HG02973 (cell line): ENCODE measurements at regions not wholly inside any gene's neighbourhood (a gene's known extent, or its start where the extent isn't known, plus 50 kb on each side); places are given as distances from the start of the nearest gene placed in this dataset.

Source experiments
- ATAC-seq: cut with Tn5 transposase; IDR thresholded peaks from one replicate; pipeline ENCODE4 v1.9.1; 2021; ENCODE audit warnings: moderate library complexity; ENCODE audit not compliant: unreplicated experiment

GRCh38 chr5:171647043-171647903, 138.3 kb upstream of the SMIM23 start:
- ATAC-seq, result no peak

GRCh38 chr5:171647904-171648260, 137.7 kb upstream of the SMIM23 start:
- ATAC-seq, result no peak

- ATAC-seq, result no peak
Observed at GRCh38 chr5:171648279-171649074, 137.1 kb upstream of the SMIM23 start.

GRCh38 chr5:171649075-171649401, 136.6 kb upstream of the SMIM23 start:
- ATAC-seq, result no peak

- ATAC-seq, result no peak
Observed at GRCh38 chr5:171650597-171650996, 135.0 kb upstream of the SMIM23 start.

- ATAC-seq, result no peak
Observed at GRCh38 chr5:171651102-171651501, 134.5 kb upstream of the SMIM23 start.

- no peak for ATAC-seq
Observed at GRCh38 chr5:171654881-171655280, 130.7 kb upstream of the SMIM23 start.

- ATAC-seq, result no peak
Observed at GRCh38 chr5:171657473-171657872, 128.1 kb upstream of the SMIM23 start.

- no peak for ATAC-seq
Observed at GRCh38 chr5:171659896-171660295, 125.7 kb upstream of the SMIM23 start.

GRCh38 chr5:171660434-171660833, 125.2 kb upstream of the SMIM23 start:
- ATAC-seq, result no peak

- ATAC-seq, result no peak
Observed at GRCh38 chr5:171661143-171661542, 124.5 kb upstream of the SMIM23 start.

- ATAC-seq, result no peak
Observed at GRCh38 chr5:171663311-171664085, 122.1 kb upstream of the SMIM23 start.

GRCh38 chr5:171664489-171664888, 121.1 kb upstream of the SMIM23 start:
- no peak for ATAC-seq

GRCh38 chr5:171666815-171667214, 118.8 kb upstream of the SMIM23 start:
- ATAC-seq, result no peak

- ATAC-seq, result no peak
Observed at GRCh38 chr5:171667341-171668096, 118.1 kb upstream of the SMIM23 start.

- no peak for ATAC-seq
Observed at GRCh38 chr5:171668097-171668412, 117.6 kb upstream of the SMIM23 start.

- no peak for ATAC-seq
Observed at GRCh38 chr5:171669571-171669970, 116.0 kb upstream of the SMIM23 start.

GRCh38 chr5:171672556-171672955, 113.1 kb upstream of the SMIM23 start:
- ATAC-seq, result no peak

GRCh38 chr5:171673328-171673727, 112.3 kb upstream of the SMIM23 start:
- no peak for ATAC-seq

- no peak for ATAC-seq
Observed at GRCh38 chr5:171673840-171674239, 111.8 kb upstream of the SMIM23 start.

GRCh38 chr5:171675511-171675910, 110.1 kb upstream of the SMIM23 start:
- no peak for ATAC-seq
